Gastrocnemius medialis (tissue), 4 donors: ENCODE measurements at regions not wholly inside any gene's neighbourhood (a gene's known extent, or its start where the extent isn't known, plus 50 kb on each side); places are given as distances from the start of the nearest gene placed in this dataset.

ENCODE experiments used
- POLR2A ChIP-seq, 2 donors: fragments of 450-650 bp; IDR thresholded peaks; one replicate each; pipeline ENCODE4 v1.6.1; 2017; ENCODE audit warnings: antibody characterized with exemption in 2 of 2, mild to moderate bottlenecking in 2 of 2, moderate library complexity in 2 of 2
- TF ChIP-seq, protein P1 (sequence below), 5 experiments: fragments of 450-650 bp in 3 of 5; fragments of 200-600 bp in 2 of 5; sonication (generic) in 2 of 5; IDR thresholded peaks in 4 of 5; conservative IDR thresholded peaks in 1 of 5; 1 replicate in 4 of 5; 2 replicates in 1 of 5; pipeline ENCODE4 v1.5.1; 2016 to 2019; ENCODE audit warnings: antibody characterized with exemption in 5 of 5, mild to moderate bottlenecking in 3 of 5, moderate library complexity in 3 of 5

- no peak for TF ChIP-seq POLR2A (IDR thresholded peaks at IDR 0.05)
- TF ChIP-seq, protein P1, sequence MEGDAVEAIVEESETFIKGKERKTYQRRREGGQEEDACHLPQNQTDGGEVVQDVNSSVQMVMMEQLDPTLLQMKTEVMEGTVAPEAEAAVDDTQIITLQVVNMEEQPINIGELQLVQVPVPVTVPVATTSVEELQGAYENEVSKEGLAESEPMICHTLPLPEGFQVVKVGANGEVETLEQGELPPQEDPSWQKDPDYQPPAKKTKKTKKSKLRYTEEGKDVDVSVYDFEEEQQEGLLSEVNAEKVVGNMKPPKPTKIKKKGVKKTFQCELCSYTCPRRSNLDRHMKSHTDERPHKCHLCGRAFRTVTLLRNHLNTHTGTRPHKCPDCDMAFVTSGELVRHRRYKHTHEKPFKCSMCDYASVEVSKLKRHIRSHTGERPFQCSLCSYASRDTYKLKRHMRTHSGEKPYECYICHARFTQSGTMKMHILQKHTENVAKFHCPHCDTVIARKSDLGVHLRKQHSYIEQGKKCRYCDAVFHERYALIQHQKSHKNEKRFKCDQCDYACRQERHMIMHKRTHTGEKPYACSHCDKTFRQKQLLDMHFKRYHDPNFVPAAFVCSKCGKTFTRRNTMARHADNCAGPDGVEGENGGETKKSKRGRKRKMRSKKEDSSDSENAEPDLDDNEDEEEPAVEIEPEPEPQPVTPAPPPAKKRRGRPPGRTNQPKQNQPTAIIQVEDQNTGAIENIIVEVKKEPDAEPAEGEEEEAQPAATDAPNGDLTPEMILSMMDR (IDR thresholded peaks at IDR 0.05 in 4 of 5, conservative IDR thresholded peaks at IDR 0.05 in 1 of 5), result no peak
Measured at GRCh38 chr14:94706133-94706532, 63.8 kb downstream of the GSC start.
